Esophagus squamous epithelium (tissue), 4 donors: ENCODE measurements at regions not wholly inside any gene's neighbourhood (a gene's known extent, or its start where the extent isn't known, plus 50 kb on each side); places are given as distances from the start of the nearest gene placed in this dataset.

Experiments used
- POLR2A ChIP-seq, 4 donors: fragments of 450-650 bp; IDR thresholded peaks; one replicate each; pipeline ENCODE4 v1.6.1; 2017; ENCODE audit warnings: antibody characterized with exemption in 4 of 4, mild to moderate bottlenecking in 4 of 4, moderate library complexity in 3 of 4
- TF ChIP-seq, protein P1 (sequence below), 6 experiments: fragments of 450-650 bp in 4 of 6; fragments of 200-600 bp in 2 of 6; sonication (generic) in 2 of 6; IDR thresholded peaks; one replicate each; pipeline ENCODE4 v1.5.1; 2016 to 2019; ENCODE audit warnings: antibody characterized with exemption in 6 of 6, mild to moderate bottlenecking in 4 of 6, moderate library complexity in 4 of 6

DNA sequence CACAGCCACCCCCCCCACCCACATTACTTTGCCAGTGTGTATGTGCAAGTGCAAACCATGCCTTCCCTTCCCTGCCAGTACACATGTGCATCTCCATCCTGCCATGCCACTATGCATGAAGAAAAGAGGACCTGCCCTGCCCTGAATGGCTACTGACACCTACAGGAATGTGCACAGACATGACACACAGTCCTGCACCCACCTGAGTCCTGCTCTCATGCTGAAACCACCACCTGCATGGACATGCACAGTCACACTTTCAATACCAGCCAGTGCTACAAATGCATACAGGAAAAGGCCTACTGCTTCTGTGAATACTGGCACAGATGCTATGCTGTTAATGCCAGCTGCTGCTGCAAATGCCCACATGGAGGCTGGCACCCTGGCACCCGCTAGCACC lies 334.4 kb upstream of the DLGAP1 start:
- TF ChIP-seq, protein P1, sequence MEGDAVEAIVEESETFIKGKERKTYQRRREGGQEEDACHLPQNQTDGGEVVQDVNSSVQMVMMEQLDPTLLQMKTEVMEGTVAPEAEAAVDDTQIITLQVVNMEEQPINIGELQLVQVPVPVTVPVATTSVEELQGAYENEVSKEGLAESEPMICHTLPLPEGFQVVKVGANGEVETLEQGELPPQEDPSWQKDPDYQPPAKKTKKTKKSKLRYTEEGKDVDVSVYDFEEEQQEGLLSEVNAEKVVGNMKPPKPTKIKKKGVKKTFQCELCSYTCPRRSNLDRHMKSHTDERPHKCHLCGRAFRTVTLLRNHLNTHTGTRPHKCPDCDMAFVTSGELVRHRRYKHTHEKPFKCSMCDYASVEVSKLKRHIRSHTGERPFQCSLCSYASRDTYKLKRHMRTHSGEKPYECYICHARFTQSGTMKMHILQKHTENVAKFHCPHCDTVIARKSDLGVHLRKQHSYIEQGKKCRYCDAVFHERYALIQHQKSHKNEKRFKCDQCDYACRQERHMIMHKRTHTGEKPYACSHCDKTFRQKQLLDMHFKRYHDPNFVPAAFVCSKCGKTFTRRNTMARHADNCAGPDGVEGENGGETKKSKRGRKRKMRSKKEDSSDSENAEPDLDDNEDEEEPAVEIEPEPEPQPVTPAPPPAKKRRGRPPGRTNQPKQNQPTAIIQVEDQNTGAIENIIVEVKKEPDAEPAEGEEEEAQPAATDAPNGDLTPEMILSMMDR (IDR thresholded peaks at IDR 0.05), result no peak
- TF ChIP-seq POLR2A (IDR thresholded peaks at IDR 0.05), result no peak
